Lung (tissue), 11 donors: ENCODE measurements at regions not wholly inside any gene's neighbourhood (a gene's known extent, or its start where the extent isn't known, plus 50 kb on each side); places are given as distances from the start of the nearest gene placed in this dataset.

Experiments used
- ATAC-seq: fragments of 200-7000 bp; cut with Tn5 transposase; one replicate; pipeline ENCODE4 v1.9.1; 2020; ENCODE audit warnings: moderate number of reproducible peaks; ENCODE audit not compliant: insufficient read depth, low FRiP score
- DNase-seq, 3 donors: peaks; one replicate each; pipeline ENCODE4 v3.0.0-alpha.2; 2013 to 2017
- H3K27ac ChIP-seq, 2 donors: one replicate each; pipeline ENCODE4 v1.5.1; 2013; ENCODE audit warnings: mild to moderate bottlenecking in 2 of 2, moderate library complexity in 2 of 2, control low read depth in 1 of 2, inconsistent platforms in 1 of 2, low read depth in 1 of 2, low read length in 1 of 2
- H3K27me3 ChIP-seq, 3 donors: one replicate each; pipeline ENCODE4 v1.5.1; 2013; ENCODE audit warnings: low read length in 2 of 3; ENCODE audit not compliant: control insufficient read depth in 3 of 3, insufficient read depth in 3 of 3
- H3K36me3 ChIP-seq, 4 donors: one replicate each; pipeline ENCODE4 v1.5.1; 2013; ENCODE audit warnings: low read length in 4 of 4, mild to moderate bottlenecking in 1 of 4, moderate library complexity in 1 of 4; ENCODE audit not compliant: control insufficient read depth in 4 of 4, insufficient read depth in 4 of 4
- H3K4me1 ChIP-seq, 5 donors: one replicate each; pipeline ENCODE4 v1.5.1; 2013; ENCODE audit warnings: low read length in 5 of 5, mild to moderate bottlenecking in 2 of 5, moderate library complexity in 1 of 5; ENCODE audit not compliant: control insufficient read depth in 5 of 5, insufficient read depth in 5 of 5
- H3K4me3 ChIP-seq: one replicate; pipeline ENCODE4 v1.5.1; 2013; ENCODE audit warnings: mild to moderate bottlenecking, control low read depth, moderate library complexity
- H3K9ac ChIP-seq, 2 donors: one replicate each; pipeline ENCODE4 v1.5.1; 2013; ENCODE audit warnings: low read length in 2 of 2, control low read depth in 1 of 2; ENCODE audit not compliant: insufficient read depth in 1 of 2
- H3K9me3 ChIP-seq, 4 donors: one replicate each; pipeline ENCODE4 v1.5.1; 2013; ENCODE audit warnings: low read length in 3 of 4, mild to moderate bottlenecking in 1 of 4, moderate library complexity in 1 of 4; ENCODE audit not compliant: control insufficient read depth in 4 of 4, insufficient read depth in 3 of 4
- CTCF ChIP-seq: IDR thresholded peaks from 2 replicates; pipeline ENCODE4 v1.5.1; 2012; ENCODE audit warnings: mild to moderate bottlenecking; ENCODE audit errors: control extremely low read depth, extremely low read depth
- WGBS, 2 donors: extraction: QIAGEN DNeasy Blood & Tissue Kit; methylation state at CpG; one replicate each; pipeline ENCODE4 v1.1.7; 2013; 5-methylcytosine and 5-hydroxymethylcytosine counted together
- donor health status: control.
- donor health status: control.
- donor health status: Bipolar disorder and iron deficiency.
- donor health status: healthy.
- donor health status: DM: yes; HTN: yes; CAD: no.

- Histone ChIP-seq H3K27me3 (no peaks in the 10 kb centered on the region), H3K27ac (no peak overlapping the region), H3K9me3 (no peaks in the 10 kb centered on the region), H3K9ac (no peak overlapping the region), H3K36me3 (no peaks in the 10 kb centered on the region), H3K4me1 (peaks cover 0 to 22% (median 0%) of the 10 kb centered on the region in 5 donors), H3K4me3 (no peak overlapping the region)
- DNase-seq: no peak
- 80 to 81% methylated on average over 3 of the region's 3 CpGs for WGBS, 2 donors
- TF ChIP-seq CTCF: no peak
- no peak for ATAC-seq
Observed at GRCh38 chr12:83390186-83390585, 703.5 kb downstream of the TMTC2 start.

GRCh38 chr12:83389237-83389996 is 702.7 kb downstream of the TMTC2 start:
- no peaks in the 10 kb centered on the region for H3K9me3 ChIP-seq
- no peaks in the 10 kb centered on the region for H3K36me3 ChIP-seq
- no peak overlapping the region for H3K27ac ChIP-seq
- DNase-seq (no peak), ATAC-seq (no peak)
- peaks cover 0 to 22% (median 0%) of the 10 kb centered on the region in 5 donors for H3K4me1 ChIP-seq
- 63 to 79% methylated on average over 16 of the region's 16 CpGs for WGBS, 2 donors
- no peak overlapping the region for H3K9ac ChIP-seq
- no peaks in the 10 kb centered on the region for H3K27me3 ChIP-seq
- no peak for TF ChIP-seq CTCF
- no peak overlapping the region for H3K4me3 ChIP-seq

- Histone ChIP-seq H3K4me1 (peaks cover 0 to 22% (median 0%) of the 10 kb centered on the region in 5 donors), H3K4me3 (no peak overlapping the region), H3K27ac (no peak overlapping the region), H3K9ac (no peak overlapping the region), H3K36me3 (no peaks in the 10 kb centered on the region), H3K27me3 (no peaks in the 10 kb centered on the region), H3K9me3 (no peaks in the 10 kb centered on the region)
- no peak for DNase-seq
- no peak for TF ChIP-seq CTCF
- no peak for ATAC-seq
Observed at GRCh38 chr12:83388551-83388950, 701.8 kb downstream of the TMTC2 start.
